Upper lobe of left lung (tissue), 6 donors: ENCODE measurements at regions not wholly inside any gene's neighbourhood (a gene's known extent, or its start where the extent isn't known, plus 50 kb on each side); places are given as distances from the start of the nearest gene placed in this dataset.

ENCODE experiments used
- ATAC-seq, 2 donors: fragments of 200-7000 bp; cut with Tn5 transposase; one replicate each; pipeline ENCODE4 v1.9.1; 2022; ENCODE audit warnings: mild to moderate bottlenecking in 2 of 2, moderate library complexity in 2 of 2; ENCODE audit not compliant: low FRiP score in 2 of 2
- DNase-seq, 2 donors: peaks; one replicate each; pipeline ENCODE4 v3.0.0-alpha.2; 2019 to 2020
- H3K27ac ChIP-seq, 4 donors: fragments of 200-600 bp; sonication (generic); one replicate each; pipeline ENCODE4 v1.5.1; 2016 to 2019
- H3K27me3 ChIP-seq, 4 donors: fragments of 200-600 bp; sonication (generic); one replicate each; pipeline ENCODE4 v1.5.1; 2017 to 2019
- H3K36me3 ChIP-seq, 4 donors: fragments of 200-600 bp; sonication (generic); one replicate each; pipeline ENCODE4 v1.5.1; 2016 to 2019
- H3K4me1 ChIP-seq, 4 donors: fragments of 200-600 bp; sonication (generic); one replicate each; pipeline ENCODE4 v1.5.1; 2018 to 2019
- H3K4me3 ChIP-seq, 4 donors: fragments of 200-600 bp; sonication (generic); one replicate each; pipeline ENCODE4 v1.5.1; 2017 to 2019; ENCODE audit warnings: mild to moderate bottlenecking in 2 of 4, moderate library complexity in 1 of 4
- H3K9me3 ChIP-seq, 4 donors: fragments of 200-600 bp; sonication (generic); one replicate each; pipeline ENCODE4 v1.5.1; 2018 to 2019
- CTCF ChIP-seq, 6 experiments: fragments of 450-650 bp in 4 of 6; fragments of 200-600 bp in 2 of 6; sonication (generic) in 2 of 6; IDR thresholded peaks; one replicate each; pipeline ENCODE4 v1.5.1; 2016 to 2019; ENCODE audit warnings: antibody characterized with exemption in 6 of 6
- EP300 ChIP-seq, 4 donors: sonication (generic); formaldehyde crosslinking; IDR thresholded peaks; one replicate each; pipeline ENCODE4 v1.5.1; 2017; ENCODE audit warnings: antibody characterized with exemption in 4 of 4, control low read depth in 2 of 4
- POLR2A ChIP-seq, 4 donors: fragments of 450-650 bp; IDR thresholded peaks; one replicate each; pipeline ENCODE4 v1.5.1; 2016 to 2017; ENCODE audit warnings: antibody characterized with exemption in 4 of 4, mild to moderate bottlenecking in 2 of 4
- POLR2AphosphoS5 ChIP-seq, 2 donors: sonication (generic); formaldehyde crosslinking; IDR thresholded peaks; one replicate each; pipeline ENCODE4 v1.5.1; 2017; ENCODE audit warnings: antibody characterized with exemption in 2 of 2
- WGBS, 2 donors: methylation state at CpG; one replicate each; pipeline ENCODE4 v1.1.5; 2017 to 2018; 5-methylcytosine and 5-hydroxymethylcytosine counted together
- donor health status: DM: no; HTN: no; CAD: no; lungs with moderate emphysema.
- donor health status: DM: no; HTN: yes; CAD: no; lungs with severe emphysema.

GRCh38 chr15:81478354-81478753 is 104.3 kb upstream of the TMC3 start:
- H3K4me3 ChIP-seq, result no peak overlapping the region
- no peak overlapping the region for H3K27ac ChIP-seq
- no peak for DNase-seq
- WGBS, 2 donors, result 52 to 74% methylated on average over 2 of the region's 2 CpGs
- no peaks in the 10 kb centered on the region for H3K9me3 ChIP-seq
- no peak for ATAC-seq
- H3K27me3 ChIP-seq, result no peaks in the 10 kb centered on the region
- no peaks in the 10 kb centered on the region for H3K36me3 ChIP-seq
- TF ChIP-seq EP300 (IDR thresholded peaks at IDR 0.05) (no peak), POLR2AphosphoS5 (IDR thresholded peaks at IDR 0.05) (no peak), POLR2A (IDR thresholded peaks at IDR 0.05) (no peak), CTCF (IDR thresholded peaks at IDR 0.05) (no peak)
- no peaks in the 10 kb centered on the region for H3K4me1 ChIP-seq

DNA sequence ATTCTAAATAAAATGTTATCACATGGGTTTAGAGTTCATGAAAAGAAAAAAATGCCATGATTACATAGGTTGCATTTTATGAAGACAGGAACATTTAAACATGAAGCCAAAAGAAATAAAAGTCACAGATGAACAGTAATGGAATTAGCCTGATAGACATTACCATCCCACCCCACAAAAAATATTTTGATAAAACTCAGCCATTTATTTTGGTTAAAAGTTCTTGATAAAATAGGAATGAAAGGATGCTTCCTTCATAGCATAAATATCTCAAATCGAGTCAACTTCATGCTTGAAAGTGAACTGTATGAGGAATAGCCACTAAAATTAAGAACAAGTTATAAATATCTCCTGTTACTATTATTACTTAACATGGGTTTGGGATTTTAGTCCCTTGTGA is 101.9 kb upstream of the TMC3 start:
- ATAC-seq, result no peak
- Histone ChIP-seq H3K27me3 (no peaks in the 10 kb centered on the region), H3K4me3 (no peak overlapping the region), H3K4me1 (no peaks in the 10 kb centered on the region), H3K27ac (no peak overlapping the region), H3K9me3 (no peaks in the 10 kb centered on the region), H3K36me3 (no peaks in the 10 kb centered on the region)
- no peak for TF ChIP-seq POLR2AphosphoS5 (IDR thresholded peaks at IDR 0.05)
- no peak for DNase-seq
- WGBS, 2 donors, result 72 to 85% methylated on average over 1 of the region's 1 CpG

DNA sequence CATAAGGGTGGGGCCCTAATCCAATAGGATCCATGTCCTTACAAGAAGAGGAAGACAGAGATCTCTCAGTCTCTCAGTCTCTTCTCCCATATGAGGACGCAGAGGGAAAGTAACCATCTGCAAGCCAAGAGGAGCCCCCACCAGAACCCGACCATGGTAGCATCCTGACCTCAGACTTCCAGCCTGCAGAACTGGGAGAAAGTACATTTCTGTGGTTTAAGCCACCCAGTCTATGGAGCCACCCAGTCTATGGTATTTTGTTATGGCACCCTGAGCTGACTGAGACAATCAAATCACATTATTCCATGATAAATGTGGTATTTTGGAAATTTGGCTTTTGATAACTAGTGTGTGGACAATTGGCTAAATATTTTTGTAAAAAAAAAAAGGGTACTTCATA is 101.5 kb upstream of the TMC3 start:
- Histone ChIP-seq H3K4me3 (no peak overlapping the region), H3K27ac (no peak overlapping the region), H3K36me3 (no peaks in the 10 kb centered on the region), H3K9me3 (no peaks in the 10 kb centered on the region), H3K4me1 (no peaks in the 10 kb centered on the region), H3K27me3 (no peaks in the 10 kb centered on the region)
- no peak for ATAC-seq
- DNase-seq, result no peak
- 84% methylated on average over 2 of the region's 2 CpGs for WGBS, 2 donors
- no peak for TF ChIP-seq CTCF (IDR thresholded peaks at IDR 0.05)
- no peak for TF ChIP-seq POLR2A (IDR thresholded peaks at IDR 0.05)
- no peak for TF ChIP-seq EP300 (IDR thresholded peaks at IDR 0.05)
- no peak for TF ChIP-seq POLR2AphosphoS5 (IDR thresholded peaks at IDR 0.05)

- WGBS, 2 donors, result 90 to 95% methylated on average over 5 of the region's 5 CpGs
- Histone ChIP-seq H3K4me1 (no peaks in the 10 kb centered on the region), H3K27me3 (no peaks in the 10 kb centered on the region), H3K9me3 (no peaks in the 10 kb centered on the region), H3K27ac (no peak overlapping the region), H3K36me3 (no peaks in the 10 kb centered on the region), H3K4me3 (no peak overlapping the region)
- no peak for ATAC-seq
- TF ChIP-seq CTCF (IDR thresholded peaks at IDR 0.05), result no peak
- no peak for TF ChIP-seq POLR2A (IDR thresholded peaks at IDR 0.05)
- TF ChIP-seq EP300 (IDR thresholded peaks at IDR 0.05), result no peak
- no peak for DNase-seq
Observed at GRCh38 chr15:81473946-81474345, 99.9 kb upstream of the TMC3 start.

GRCh38 chr15:81473177-81473576 is 99.2 kb upstream of the TMC3 start:
- ATAC-seq (no peak), DNase-seq (no peak)
- Histone ChIP-seq H3K9me3 (no peaks in the 10 kb centered on the region), H3K4me1 (no peaks in the 10 kb centered on the region), H3K36me3 (no peaks in the 10 kb centered on the region), H3K27me3 (no peaks in the 10 kb centered on the region), H3K27ac (no peak overlapping the region), H3K4me3 (no peak overlapping the region)
- 85 to 86% methylated on average over 4 of the region's 4 CpGs for WGBS, 2 donors
- TF ChIP-seq POLR2A (IDR thresholded peaks at IDR 0.05), result no peak
- no peak for TF ChIP-seq EP300 (IDR thresholded peaks at IDR 0.05)
- no peak for TF ChIP-seq POLR2AphosphoS5 (IDR thresholded peaks at IDR 0.05)
- no peak for TF ChIP-seq CTCF (IDR thresholded peaks at IDR 0.05)
